Endothelial cell of umbilical vein (primary cell): ENCODE measurements at regions not wholly inside any gene's neighbourhood (a gene's known extent, or its start where the extent isn't known, plus 50 kb on each side); places are given as distances from the start of the nearest gene placed in this dataset.

Experiments used
- BruUV-seq: library from RNA; stranded (reverse); fragments of 400-500 nt; replicated peaks from 2 replicates; lab custom pipeline; 2021; lab: Mats Ljungman, UMichigan
- CTCF ChIA-PET: fragments of 300-600, 350-600 bp; sonication (Branson Sonifier 250); formaldehyde crosslinking; loops from one replicate; lab custom pipeline; 2021; ENCODE audit warnings: antibody characterized with exemption, inconsistent platforms; lab: Charles Lee
- POLR2A ChIA-PET: fragments of 300-600, 350-600 bp; sonication (Branson Sonifier 250); formaldehyde crosslinking; loops from one replicate; lab custom pipeline; 2021; ENCODE audit warnings: antibody characterized with exemption, inconsistent platforms; lab: Charles Lee
- DNase-seq: peaks from one replicate; pipeline ENCODE4 v3.0.0-alpha.2; 2011; ENCODE audit warnings: low read depth, low spot score
- FAIRE-seq: peaks from 2 replicates; lab custom pipeline; 2011; peaks lifted over from hg19 to GRCh38; lab: Jason Lieb, UNC
- H2AFZ ChIP-seq: 2 replicates; pipeline ENCODE4 v1.6.0; 2012; ENCODE audit warnings: low read depth, low read length, control low read depth, inconsistent platforms
- H3K27ac ChIP-seq: 2 replicates; pipeline ENCODE4 v1.5.1; 2011; ENCODE audit warnings: low read depth, mild to moderate bottlenecking, control low read depth, low read length, moderate library complexity; ENCODE audit not compliant: insufficient read depth
- H3K27me3 ChIP-seq, 2 experiments: 2 replicates each; pipeline versions ENCODE4 v1.6.0 to v1.6.1; 2011; ENCODE audit warnings: low read length in 2 of 2, mixed read lengths in 1 of 2; ENCODE audit not compliant: control insufficient read depth in 2 of 2, insufficient read depth in 2 of 2
- H3K36me3 ChIP-seq, 2 experiments: 2 replicates in 1 of 2; 3 replicates in 1 of 2; pipeline ENCODE4 v1.5.1; 2011; ENCODE audit warnings: low read length in 2 of 2, mild to moderate bottlenecking in 1 of 2, moderate library complexity in 1 of 2; ENCODE audit not compliant: control insufficient read depth in 2 of 2, insufficient read depth in 2 of 2; ENCODE audit errors: extremely low read depth in 1 of 2
- H3K4me1 ChIP-seq: 3 replicates; pipeline ENCODE4 v1.5.1; 2011; ENCODE audit warnings: mild to moderate bottlenecking, low read length; ENCODE audit not compliant: control insufficient read depth, insufficient read depth; ENCODE audit errors: extremely low read depth
- H3K4me2 ChIP-seq: 2 replicates; pipeline ENCODE4 v1.6.1; 2011; ENCODE audit warnings: low read length, control low read depth, mixed read lengths; ENCODE audit not compliant: insufficient read depth
- H3K4me3 ChIP-seq, 3 experiments: fragments of 200-600 bp in 1 of 3; sonication (generic), shearing (Covaris generic) in 1 of 3; replicated peaks in 1 of 3; 2 replicates each; pipeline ENCODE4 v1.5.1; 2011 to 2016; ENCODE audit warnings: control low read depth in 3 of 3, low read length in 3 of 3, mild to moderate bottlenecking in 2 of 3, inconsistent platforms in 1 of 3, low read depth in 1 of 3, moderate library complexity in 1 of 3; ENCODE audit not compliant: insufficient read depth in 1 of 3
- H3K79me2 ChIP-seq: 2 replicates; pipeline ENCODE4 v1.6.0; 2012; ENCODE audit warnings: low read length, inconsistent platforms; ENCODE audit not compliant: control insufficient read depth, insufficient read depth
- H3K9ac ChIP-seq: replicated peaks from 2 replicates; pipeline ENCODE3; 2011; ENCODE audit warnings: low read length, control low read depth; ENCODE audit not compliant: insufficient read depth; ENCODE audit errors: extremely low read depth
- H3K9me1 ChIP-seq: replicated peaks from 3 replicates; pipeline ENCODE4 v1.6.0; 2011; ENCODE audit warnings: mild to moderate bottlenecking, low read length; ENCODE audit not compliant: control insufficient read depth, insufficient read depth; ENCODE audit errors: extremely low read depth
- H3K9me3 ChIP-seq: replicated peaks from 2 replicates; pipeline ENCODE4 v1.5.1; 2012; ENCODE audit warnings: low read length, inconsistent platforms; ENCODE audit not compliant: control insufficient read depth, insufficient read depth
- H4K20me1 ChIP-seq: replicated peaks from 2 replicates; pipeline ENCODE3; 2011; ENCODE audit warnings: mild to moderate bottlenecking, low read length; ENCODE audit not compliant: control insufficient read depth, insufficient read depth; ENCODE audit errors: extremely low read depth
- CTCF ChIP-seq, 2 donors: IDR thresholded peaks; 1 replicate in 1 of 2; 2 replicates in 1 of 2; pipeline ENCODE4 v1.5.1; 2011; ENCODE audit warnings: low read length in 2 of 2, mild to moderate bottlenecking in 2 of 2, moderate library complexity in 2 of 2, control low read depth in 1 of 2, inconsistent platforms in 1 of 2, low read depth in 1 of 2; ENCODE audit not compliant: insufficient read depth in 1 of 2; ENCODE audit errors: extremely low read depth in 1 of 2
- EZH2 ChIP-seq: IDR thresholded peaks from 2 replicates; pipeline ENCODE4 v1.6.1; 2012; ENCODE audit warnings: borderline replicate concordance, low read depth, mild to moderate bottlenecking, moderate library complexity, low read length, inconsistent platforms; ENCODE audit not compliant: severe bottlenecking
- FOS ChIP-seq: IDR thresholded peaks from 2 replicates; pipeline ENCODE4 v1.6.1; 2011; ENCODE audit warnings: mild to moderate bottlenecking, low read length, moderate library complexity, borderline replicate concordance; ENCODE audit not compliant: insufficient read depth
- GATA2 ChIP-seq: IDR thresholded peaks from 2 replicates; pipeline ENCODE4 v1.7.0; 2011; ENCODE audit warnings: low read depth, mild to moderate bottlenecking, moderate library complexity, mixed read lengths, low read length; ENCODE audit not compliant: insufficient read length, insufficient read depth
- JUN ChIP-seq: IDR thresholded peaks from 2 replicates; pipeline ENCODE4 v1.6.1; 2011; ENCODE audit warnings: borderline replicate concordance, low read depth; ENCODE audit not compliant: insufficient read length, insufficient read depth
- MAX ChIP-seq: IDR thresholded peaks from 2 replicates; pipeline ENCODE4 v1.6.1; 2011; ENCODE audit not compliant: insufficient read depth, insufficient read length
- MYC ChIP-seq: IDR thresholded peaks from one replicate; pipeline ENCODE4 v1.6.1; 2011; ENCODE audit warnings: mild to moderate bottlenecking, low read depth, low read length
- POLR2A ChIP-seq: IDR thresholded peaks from 2 replicates; pipeline ENCODE4 v1.6.1; 2012; ENCODE audit warnings: low read depth, mild to moderate bottlenecking, control low read depth, low read length
- POLR2AphosphoS5 ChIP-seq: IDR thresholded peaks from 2 replicates; pipeline ENCODE4 v1.6.1; 2012; ENCODE audit warnings: low read depth, mild to moderate bottlenecking, control low read depth, low read length, moderate library complexity; ENCODE audit not compliant: insufficient read depth
- dilution Hi-C: fragments of 300-500 bp; cut with MboI; formaldehyde crosslinking; loops from one replicate; pipeline ENCODE4 v1.15.0; 2019; ENCODE audit warnings: low sequenced_read_pairs; ENCODE audit not compliant: extremely low pct_ligation_motif_present
- intact Hi-C: fragments of 100-400 bp; cut with micrococcal nuclease; formaldehyde crosslinking; loops from one replicate; pipeline ENCODE4 v1.10.0; 2022

- Histone ChIP-seq H3K27ac (no peak overlapping the region), H4K20me1 (no peaks in the 10 kb centered on the region), H3K4me1 (no peaks in the 10 kb centered on the region), H3K79me2 (no peaks in the 10 kb centered on the region), H3K9me1 (no peaks in the 10 kb centered on the region), H3K36me3 (no peaks in the 10 kb centered on the region), H3K4me3 (no peak overlapping the region), H3K9ac (no peak overlapping the region), H3K27me3 (no peaks in the 10 kb centered on the region), H3K9me3 (no peaks in the 10 kb centered on the region), H2AFZ (no peak overlapping the region), H3K4me2 (no peak overlapping the region)
- CTCF ChIA-PET, result no interaction called here
- intact Hi-C loops, result no loop called here
- DNase-seq, result no peak
- no peak for FAIRE-seq
- POLR2A ChIA-PET, result no interaction called here
- no TSS peak for BruUV-seq
- dilution Hi-C loops, result no loop called here
- TF ChIP-seq GATA2, result no peak
- no peak for TF ChIP-seq JUN
- no peak for TF ChIP-seq MAX
- TF ChIP-seq MYC, result no peak
- TF ChIP-seq POLR2A, result no peak
- TF ChIP-seq EZH2, result no peak
- TF ChIP-seq FOS, result no peak
- no peak for TF ChIP-seq CTCF (IDR thresholded peaks at IDR 0.05; ENCODE audit: extremely low read depth in 1 of 2, insufficient read depth in 1 of 2, low read depth in 1 of 2, low read length in 2 of 2)
- no peak for TF ChIP-seq POLR2AphosphoS5
Observed at GRCh38 chr1:222079566-222079965, 337.7 kb upstream of the DUSP10 start.
